ENCODE measurements at regions not wholly inside any gene's neighbourhood (a gene's known extent, or its start where the extent isn't known, plus 50 kb on each side); places are given as distances from the start of the nearest gene placed in this dataset.

GRCh38 chr5:171617817-171618591 lies 167.6 kb upstream of the SMIM23 start:
- no peaks in the 10 kb centered on the region for H4K20me1 ChIP-seq (ENCODE audit: control insufficient read depth, insufficient read depth, low read length, poor library complexity, severe bottlenecking)
- no peak overlapping the region for H3K4me2 ChIP-seq (replicated peaks; ENCODE audit: low read depth, low read length, poor library complexity, severe bottlenecking)
- H3K9me3 ChIP-seq (ENCODE audit: control extremely low read depth in 1 of 3, control insufficient read depth in 2 of 3, insufficient read depth in 1 of 3, low read length in 2 of 3), result no peaks in the 10 kb centered on the region
- no peak overlapping the region for H2AFZ ChIP-seq (ENCODE audit: insufficient read depth, low read depth, low read length, poor library complexity, severe bottlenecking)
- ChIA-PET POLR2A (no interaction called here), CTCF (no interaction called here)
- Mint-ChIP-seq H3K27ac (no peak overlapping the region), H3K27me3 (peaks cover 15% of the 10 kb centered on the region), H3K4me3 (no peak overlapping the region), H3K4me1 (no peaks in the 10 kb centered on the region), H3K9me3 (ENCODE audit: insufficient read depth) (no peaks in the 10 kb centered on the region)
- no peaks in the 10 kb centered on the region for H3K79me2 ChIP-seq (ENCODE audit: control insufficient read depth, insufficient read depth, low read length)
- H3K27me3 ChIP-seq (replicated peaks in 1 of 4; ENCODE audit: control extremely low read depth in 1 of 4, control insufficient read depth in 3 of 4, insufficient read depth in 4 of 4, low read length in 3 of 4), result no peaks in the 10 kb centered on the region
- intact Hi-C loops (cut with micrococcal nuclease), result no loop called here
- no peak for DNase-seq
- no peak overlapping the region for H3K9ac ChIP-seq (ENCODE audit: low read length)
- TF ChIP-seq EZH2 (IDR thresholded peaks at IDR 0.05; ENCODE audit: borderline replicate concordance, insufficient read depth, low read depth, low read length, poor library complexity, severe bottlenecking) (no peak), CTCF (IDR thresholded peaks at IDR 0.05) (no peak)
- ATAC-seq (ENCODE audit: low read depth), result no peak
- no peak overlapping the region for H3K27ac ChIP-seq (ENCODE audit: low read length in 2 of 2)
- H3K36me3 ChIP-seq (replicated peaks in 1 of 2; ENCODE audit: control extremely low read depth in 1 of 2, control insufficient read depth in 1 of 2, extremely low read depth in 1 of 2, insufficient read depth in 2 of 2, low read length in 1 of 2), result no peaks in the 10 kb centered on the region
- 87% methylated on average over 16 of the region's 19 CpGs for WGBS (ENCODE audit: insufficient coverage)
- no peak overlapping the region for H3K4me3 ChIP-seq (ENCODE audit: control extremely low read depth in 1 of 5, extremely low read depth in 1 of 5, insufficient read depth in 1 of 5, low read depth in 2 of 5, low read length in 4 of 5)
- H3K4me1 ChIP-seq (ENCODE audit: control insufficient read depth in 2 of 2, insufficient read depth in 2 of 2, low read length in 2 of 2), result no peaks in the 10 kb centered on the region

- H3K79me2 ChIP-seq (ENCODE audit: control insufficient read depth, insufficient read depth, low read length), result no peaks in the 10 kb centered on the region
- no peaks in the 10 kb centered on the region for H3K4me1 Mint-ChIP-seq
- H3K27ac ChIP-seq (ENCODE audit: low read length in 2 of 2), result no peak overlapping the region
- H4K20me1 ChIP-seq (ENCODE audit: control insufficient read depth, insufficient read depth, low read length, poor library complexity, severe bottlenecking), result no peaks in the 10 kb centered on the region
- H3K4me2 ChIP-seq (replicated peaks; ENCODE audit: low read depth, low read length, poor library complexity, severe bottlenecking), result no peak overlapping the region
- no peak overlapping the region for H3K27ac Mint-ChIP-seq
- WGBS (ENCODE audit: insufficient coverage), result 93% methylated on average over 4 of the region's 7 CpGs
- H3K27me3 Mint-ChIP-seq, result peaks cover 10% of the 10 kb centered on the region
- H3K9me3 ChIP-seq (ENCODE audit: control extremely low read depth in 1 of 3, control insufficient read depth in 2 of 3, insufficient read depth in 1 of 3, low read length in 2 of 3), result no peaks in the 10 kb centered on the region
- POLR2A ChIA-PET, result no interaction called here
- no peaks in the 10 kb centered on the region for H3K4me1 ChIP-seq (ENCODE audit: control insufficient read depth in 2 of 2, insufficient read depth in 2 of 2, low read length in 2 of 2)
- CTCF ChIA-PET, result no interaction called here
- ATAC-seq (ENCODE audit: low read depth) (no peak), DNase-seq (no peak)
- H2AFZ ChIP-seq (ENCODE audit: insufficient read depth, low read depth, low read length, poor library complexity, severe bottlenecking), result no peak overlapping the region
- no peak overlapping the region for H3K4me3 Mint-ChIP-seq
- no peaks in the 10 kb centered on the region for H3K27me3 ChIP-seq (replicated peaks in 1 of 4; ENCODE audit: control extremely low read depth in 1 of 4, control insufficient read depth in 3 of 4, insufficient read depth in 4 of 4, low read length in 3 of 4)
- intact Hi-C loops (cut with micrococcal nuclease), result no loop called here
- H3K4me3 ChIP-seq (ENCODE audit: control extremely low read depth in 1 of 5, extremely low read depth in 1 of 5, insufficient read depth in 1 of 5, low read depth in 2 of 5, low read length in 4 of 5), result no peak overlapping the region
- H3K9me3 Mint-ChIP-seq (ENCODE audit: insufficient read depth), result no peaks in the 10 kb centered on the region
- no peak overlapping the region for H3K9ac ChIP-seq (ENCODE audit: low read length)
- TF ChIP-seq CTCF (IDR thresholded peaks at IDR 0.05), result no peak
- no peak for TF ChIP-seq EZH2 (IDR thresholded peaks at IDR 0.05; ENCODE audit: borderline replicate concordance, insufficient read depth, low read depth, low read length, poor library complexity, severe bottlenecking)
- H3K36me3 ChIP-seq (replicated peaks in 1 of 2; ENCODE audit: control extremely low read depth in 1 of 2, control insufficient read depth in 1 of 2, extremely low read depth in 1 of 2, insufficient read depth in 2 of 2, low read length in 1 of 2), result no peaks in the 10 kb centered on the region
Observed at GRCh38 chr5:171619196-171619595, 166.4 kb upstream of the SMIM23 start.
